Right kidney (tissue), 1 donor: ENCODE measurements at regions not wholly inside any gene's neighbourhood (a gene's known extent, or its start where the extent isn't known, plus 50 kb on each side); places are given as distances from the start of the nearest gene placed in this dataset.
"Not testable (repeated sequence)": the region's sequence is repeated elsewhere in the genome, so short reads cannot be mapped to it uniquely, and the experiment has no call there.

Source experiments
- DNase-seq: peaks from one replicate; pipeline ENCODE4 v3.0.0-alpha.2; 2016

DNA sequence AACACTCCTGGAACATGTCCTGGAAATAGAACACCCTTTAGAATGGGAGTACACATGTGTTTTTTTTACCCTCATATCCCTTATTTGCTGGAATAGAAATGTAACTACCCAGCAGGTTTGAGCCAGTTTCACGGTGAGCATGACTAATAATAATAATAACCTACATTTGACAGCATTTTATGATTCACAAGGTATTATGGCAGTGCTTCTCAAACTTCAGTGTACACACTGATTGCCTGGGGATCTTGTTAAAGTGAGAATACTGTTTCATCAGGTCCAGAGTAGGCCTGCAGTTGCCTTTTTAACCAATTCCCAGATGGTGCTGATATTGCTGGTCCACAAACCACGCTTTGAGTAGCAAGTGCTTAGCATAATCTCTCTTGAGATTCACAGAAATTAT, 63.9 kb downstream of the NFKBIZ start:
- DNase-seq: no peak

DNA sequence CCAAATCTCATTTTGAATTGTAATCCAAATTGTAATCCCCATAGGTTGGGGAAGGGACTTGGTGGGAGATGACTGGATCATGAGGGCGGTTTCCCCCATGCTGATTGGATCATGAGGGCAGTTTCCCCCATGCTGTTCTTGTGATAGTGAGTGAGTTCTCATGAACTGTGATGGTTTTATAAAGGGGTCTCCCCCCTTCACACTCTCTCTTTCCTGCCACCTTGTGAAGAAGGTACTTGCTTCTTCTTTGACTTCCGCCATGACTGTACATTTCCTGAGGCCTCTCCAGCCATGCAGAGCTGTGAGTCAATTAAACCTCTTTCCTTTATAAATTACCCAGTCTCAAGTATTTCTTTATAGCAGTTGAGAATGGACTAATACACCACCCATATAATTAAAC, 68.4 kb downstream of the NFKBIZ start:
- not testable (repeated sequence) for DNase-seq

DNA sequence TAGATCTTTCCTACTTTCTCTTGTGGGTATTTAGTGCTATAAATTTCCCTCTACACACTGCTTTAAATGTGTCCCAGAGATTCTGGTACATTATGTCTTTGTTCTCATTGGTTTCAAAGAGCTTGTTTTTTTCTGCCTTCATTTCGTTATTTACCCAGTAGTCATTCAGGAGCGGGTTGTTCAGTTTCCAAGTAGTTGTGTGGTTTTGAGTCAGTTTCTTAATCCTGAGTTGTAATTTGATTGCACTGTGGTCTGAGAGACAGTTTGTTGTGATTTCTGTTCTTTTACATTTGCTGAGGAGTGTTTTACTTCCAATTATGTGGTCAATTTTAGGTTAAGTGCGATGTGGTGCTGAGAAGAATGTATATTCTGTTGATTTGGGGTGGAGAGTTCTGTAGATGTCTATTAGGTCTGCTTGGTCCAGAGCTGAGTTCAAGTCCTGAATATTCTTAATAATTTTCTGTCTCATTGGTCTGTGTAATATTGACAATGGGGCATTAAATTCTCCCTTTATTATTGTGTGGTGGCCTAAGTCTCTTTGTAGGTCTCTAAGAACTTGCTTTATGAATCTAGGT, 72.9 kb downstream of the NFKBIZ start:
- not testable (repeated sequence) for DNase-seq

DNA sequence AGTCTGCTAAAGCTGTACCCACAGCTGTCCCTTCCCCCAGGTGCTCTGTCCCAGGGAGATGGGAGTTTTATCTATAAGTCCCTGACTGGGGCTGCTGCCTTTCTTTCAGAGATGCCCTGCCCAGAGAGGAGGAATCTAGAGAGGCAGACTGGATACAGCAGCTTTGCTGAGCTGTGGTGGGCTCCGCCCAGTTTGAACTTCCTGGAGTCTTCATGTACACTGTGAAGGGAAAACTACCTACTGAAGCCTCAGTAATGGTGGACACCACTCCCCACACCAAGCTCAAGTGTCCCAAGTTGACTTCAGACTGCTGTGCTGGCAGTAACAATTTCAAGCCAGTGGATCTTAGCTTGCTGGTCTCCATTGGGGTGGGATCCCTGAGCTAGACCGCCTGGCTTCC, 75.3 kb downstream of the NFKBIZ start:
- not testable (repeated sequence) for DNase-seq

DNA sequence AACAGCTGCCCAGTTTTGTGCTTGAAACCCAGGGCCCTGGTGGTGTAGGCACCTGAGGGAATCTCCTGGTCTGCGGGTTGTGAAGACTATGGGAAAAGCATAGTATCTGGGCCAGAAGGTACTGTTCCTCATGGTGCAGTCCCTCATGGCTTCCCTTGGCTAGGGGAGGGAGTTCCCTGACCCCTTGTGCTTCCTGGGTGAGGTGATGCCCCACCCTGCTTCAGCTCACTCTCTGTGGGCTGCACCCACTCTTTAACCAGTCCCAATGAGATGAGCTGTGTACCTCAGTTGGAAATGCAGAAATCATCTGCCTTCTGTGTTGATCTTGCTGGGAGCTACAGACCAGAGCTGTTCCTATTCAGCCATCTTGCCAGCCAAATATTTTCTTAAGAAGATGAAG, 75.8 kb downstream of the NFKBIZ start:
- DNase-seq: not testable (repeated sequence)

DNA sequence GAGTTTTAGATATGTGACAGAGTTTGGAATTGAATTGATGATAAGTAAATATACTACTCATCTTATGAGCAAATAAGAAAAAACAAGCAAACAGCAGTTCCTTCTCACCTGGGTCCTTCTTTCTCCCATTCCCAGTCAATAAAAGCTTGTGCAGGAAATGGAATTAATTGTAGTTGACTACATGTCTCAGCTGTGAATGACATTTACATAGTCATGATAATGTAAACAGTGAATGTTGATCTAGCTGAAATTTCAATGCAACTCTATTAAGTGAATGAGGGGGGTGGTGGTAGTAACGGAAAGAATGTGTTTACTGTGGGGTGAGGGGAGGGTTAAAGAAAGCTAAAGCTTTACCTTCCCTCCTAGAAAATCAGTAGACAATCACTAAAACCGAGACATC, 76.2 kb downstream of the NFKBIZ start:
- no peak for DNase-seq

DNA sequence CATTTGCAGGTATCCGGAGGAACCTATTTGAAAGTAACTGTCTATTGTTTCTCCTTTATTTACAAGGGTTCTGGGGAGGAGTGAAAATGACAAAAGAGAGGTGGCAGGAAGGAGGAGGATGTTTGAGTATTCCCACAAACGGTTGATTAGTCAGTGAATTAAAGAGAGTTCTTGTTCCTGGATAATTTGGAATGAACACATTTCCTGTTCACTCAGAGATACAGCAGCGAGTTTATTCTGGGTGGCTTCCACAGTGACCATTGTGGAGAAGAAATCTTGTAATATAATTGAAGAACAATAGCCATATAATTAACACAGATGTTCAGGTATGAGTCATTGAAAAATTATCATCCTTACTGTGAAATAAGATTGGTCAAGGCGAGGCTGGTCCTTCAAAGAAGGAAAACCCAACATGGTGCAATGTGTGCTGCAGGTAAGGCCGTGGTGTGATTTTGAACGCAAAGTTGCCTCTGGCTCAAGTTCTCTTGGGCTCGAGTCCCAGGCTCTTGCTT, 77.3 kb downstream of the NFKBIZ start:
- DNase-seq: no peak

DNA sequence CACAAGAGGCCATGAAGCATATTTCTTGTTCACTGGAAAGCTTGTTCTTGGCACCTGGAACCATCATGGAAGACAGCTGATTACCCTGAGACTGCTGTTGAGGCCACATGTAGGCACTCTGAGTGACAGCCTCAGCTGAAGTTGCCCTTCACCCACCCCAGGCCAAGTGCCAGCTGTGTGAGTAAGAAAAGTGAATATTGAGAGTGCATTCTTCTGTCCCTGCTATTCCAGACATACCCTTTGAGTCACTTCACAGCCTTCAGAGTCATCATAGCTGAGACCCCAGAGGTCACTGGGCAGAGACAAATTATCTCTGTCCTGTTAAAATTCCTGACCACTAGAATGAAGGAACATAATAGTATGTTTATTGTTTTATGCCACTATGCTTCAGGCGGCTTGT, 79.6 kb downstream of the NFKBIZ start:
- DNase-seq: no peak

DNA sequence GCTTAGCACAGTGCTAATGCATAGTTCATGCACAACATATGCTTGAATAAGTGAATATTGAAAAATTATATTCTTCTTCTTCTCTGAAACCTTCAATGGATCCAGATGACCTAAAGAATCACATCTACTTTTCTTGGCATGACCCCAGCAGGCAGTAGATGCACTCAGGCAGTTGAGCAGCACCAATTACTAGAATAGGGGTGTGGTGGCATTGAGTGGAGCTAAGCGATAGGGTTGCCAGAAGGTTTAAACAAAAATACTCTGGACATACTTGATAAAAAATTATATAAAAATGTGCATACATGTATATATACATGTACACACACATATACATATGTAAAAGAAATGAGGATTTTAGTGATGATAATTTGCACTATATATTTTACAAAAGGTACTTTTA, 81.8 kb downstream of the NFKBIZ start:
- DNase-seq: no peak

DNA sequence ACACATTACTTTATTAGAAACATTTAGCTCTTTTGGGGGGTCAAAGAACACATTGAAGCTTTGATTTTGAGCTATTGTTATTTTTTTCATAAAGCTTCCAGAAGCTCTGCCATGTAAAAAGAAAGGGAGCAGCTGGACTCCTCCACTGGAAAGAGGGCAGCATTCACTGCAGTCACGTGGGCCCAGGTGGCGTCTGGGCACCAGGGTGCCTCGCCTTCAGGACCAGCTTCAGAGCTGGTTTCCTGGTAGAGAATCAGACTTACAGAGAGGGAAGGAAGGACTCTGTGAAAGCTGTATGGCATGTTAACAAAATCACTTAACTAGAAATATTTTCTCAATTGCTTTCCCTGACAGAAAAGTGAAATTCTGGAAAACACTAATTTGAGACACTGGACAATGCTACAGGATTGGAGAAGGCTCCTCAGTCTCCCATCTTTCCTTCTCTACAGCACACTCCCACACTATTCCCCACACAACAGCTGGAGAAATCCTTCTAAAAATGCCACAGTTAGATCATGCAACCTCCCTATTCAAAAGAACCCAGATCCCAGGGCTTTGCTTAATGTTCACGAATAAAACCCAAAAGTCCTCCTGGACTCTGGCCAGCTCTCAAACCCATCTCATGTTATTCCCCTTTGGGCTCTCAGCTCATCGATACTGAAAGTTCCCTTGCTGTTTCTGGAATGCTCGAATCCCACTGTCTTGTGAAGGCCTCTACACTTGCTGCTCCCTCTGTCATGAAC, 83.2 kb downstream of the NFKBIZ start:
- no peak for DNase-seq

DNA sequence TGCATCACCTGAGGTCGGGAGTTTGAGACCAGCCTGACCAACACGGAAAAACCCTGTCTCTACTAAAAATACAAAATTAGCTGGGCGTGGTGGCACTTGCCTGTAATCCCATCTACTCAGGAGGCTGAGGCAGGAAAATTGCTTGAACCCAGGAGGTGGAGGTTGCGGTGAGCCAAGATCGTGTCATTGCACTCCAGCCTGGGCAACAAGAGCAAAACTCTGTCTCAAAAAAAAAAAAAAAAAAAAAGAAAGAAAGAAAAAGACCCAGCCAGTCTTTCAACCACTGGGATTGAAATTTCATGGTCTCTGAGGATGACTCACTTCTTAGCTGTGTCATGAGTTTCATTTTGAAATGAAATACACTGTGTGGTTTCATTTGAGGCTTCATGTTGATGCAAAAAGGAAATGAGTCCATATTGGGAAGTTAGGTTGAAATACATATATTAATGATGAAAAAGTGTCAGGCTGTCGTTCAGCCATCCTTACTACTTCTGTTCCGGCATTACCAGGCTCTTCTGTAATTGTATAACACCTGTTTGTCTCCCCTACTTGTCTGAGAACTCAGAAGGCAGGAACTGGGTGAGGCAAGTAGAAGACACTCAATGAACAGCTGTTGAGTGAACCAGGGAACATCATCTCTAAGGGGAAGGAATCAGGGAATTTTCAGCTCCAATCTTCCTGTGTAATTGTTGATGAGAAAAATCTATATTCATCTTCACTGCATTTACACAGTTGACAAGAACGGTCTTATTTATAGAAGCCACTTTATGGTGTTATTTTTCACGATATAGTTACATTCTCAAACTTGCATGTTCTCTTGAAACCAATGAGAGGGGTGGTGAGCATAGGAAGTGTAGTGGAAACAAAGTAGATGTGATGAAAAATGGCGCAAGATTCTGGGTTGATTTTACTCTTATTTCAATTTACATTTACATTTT, 87.4 kb downstream of the NFKBIZ start:
- no peak for DNase-seq

DNA sequence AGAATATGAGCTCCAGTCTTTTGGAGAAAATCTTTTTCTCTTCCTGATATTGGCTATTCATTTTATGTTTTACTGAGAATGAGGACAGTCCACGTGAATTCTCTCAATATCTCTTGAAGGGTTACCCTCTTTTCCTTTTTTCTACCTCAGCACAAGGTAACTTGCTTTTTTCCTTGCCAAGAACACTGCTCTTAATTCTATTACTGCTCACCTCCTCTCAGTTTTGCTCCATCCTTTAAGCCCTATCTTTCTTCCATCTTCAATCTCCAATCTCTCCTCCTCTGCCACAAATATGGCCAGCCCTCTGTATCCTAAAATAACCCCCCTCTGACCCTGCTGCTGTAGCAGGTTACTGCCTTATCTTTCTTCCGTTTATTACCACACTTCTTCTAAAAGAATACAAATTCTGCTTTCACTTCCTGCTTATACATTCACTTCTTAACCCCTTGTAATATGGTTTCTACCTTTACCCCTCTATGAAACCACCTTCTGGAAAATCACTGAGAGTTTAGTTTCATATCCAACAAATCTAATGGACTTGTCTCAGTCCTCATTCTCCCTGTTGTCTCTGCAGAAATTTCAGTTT, 89.0 kb downstream of the NFKBIZ start:
- no peak for DNase-seq

DNA sequence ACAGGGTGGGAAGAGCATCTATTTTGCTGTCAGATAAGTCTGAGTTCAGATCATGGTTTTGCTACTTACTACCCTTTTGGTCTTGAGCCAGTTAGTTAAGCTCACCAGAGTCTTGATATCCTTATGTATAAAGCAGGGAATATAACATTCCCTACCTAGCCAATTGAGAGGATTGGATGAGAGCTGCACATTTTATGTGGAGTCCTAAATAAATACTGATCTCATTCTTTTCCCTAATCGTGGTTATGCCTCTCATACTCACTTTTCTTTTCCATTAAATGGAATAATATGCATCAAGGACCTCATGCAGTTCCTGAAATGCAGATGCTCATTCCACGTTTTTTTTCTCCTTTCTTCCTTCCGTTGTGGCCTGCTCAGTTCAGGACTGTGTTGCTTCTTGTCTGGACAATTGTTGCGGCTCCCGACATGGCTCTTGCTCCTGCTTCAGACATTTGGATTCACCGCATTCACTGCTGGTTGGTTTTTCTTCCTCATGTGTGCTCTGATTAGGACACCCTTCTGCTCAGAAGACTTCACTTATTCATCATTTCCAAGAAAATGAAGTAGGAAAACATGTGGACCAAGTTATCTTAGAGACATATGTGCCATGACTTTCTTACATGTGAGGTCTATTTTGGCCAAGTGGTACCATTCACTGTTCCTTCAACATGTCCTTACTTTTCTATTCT, 90.2 kb downstream of the NFKBIZ start:
- no peak for DNase-seq

DNA sequence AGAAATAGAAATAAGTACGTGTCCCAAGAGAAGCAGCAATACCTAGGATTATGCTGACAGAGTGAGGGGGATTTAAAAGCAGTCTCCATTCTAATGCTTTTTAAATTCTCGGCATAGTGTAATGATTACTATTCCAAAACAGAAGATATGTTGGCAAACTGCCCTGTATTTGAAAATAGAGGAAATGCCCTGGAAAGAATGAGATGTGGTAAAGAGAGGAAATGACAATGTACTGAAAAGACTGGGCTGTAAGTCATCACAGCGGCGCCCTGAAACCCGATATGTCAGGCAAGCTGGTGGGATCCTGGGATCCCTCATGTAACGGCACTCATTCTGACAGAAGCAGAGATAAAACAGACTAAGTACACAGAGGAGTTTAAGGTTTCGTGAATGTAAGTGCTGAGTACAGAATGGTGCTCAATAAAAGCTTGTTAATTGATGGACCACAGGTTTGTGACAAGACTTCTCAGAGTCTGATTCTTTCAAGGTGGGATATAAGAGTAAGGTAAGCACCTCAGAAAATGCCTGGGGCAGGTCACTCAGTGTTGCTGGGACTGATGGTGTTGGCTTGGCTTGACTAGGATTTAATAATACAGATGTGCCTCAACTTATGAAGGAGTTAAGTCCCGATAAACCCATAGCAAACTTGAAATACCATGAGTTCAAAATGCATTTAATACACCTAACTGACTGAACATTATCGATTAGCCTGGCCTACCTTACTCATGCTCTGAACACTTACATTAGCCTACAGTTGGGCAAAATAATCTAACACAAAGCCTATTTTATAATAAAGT, 91.4 kb downstream of the NFKBIZ start:
- DNase-seq: no peak

DNA sequence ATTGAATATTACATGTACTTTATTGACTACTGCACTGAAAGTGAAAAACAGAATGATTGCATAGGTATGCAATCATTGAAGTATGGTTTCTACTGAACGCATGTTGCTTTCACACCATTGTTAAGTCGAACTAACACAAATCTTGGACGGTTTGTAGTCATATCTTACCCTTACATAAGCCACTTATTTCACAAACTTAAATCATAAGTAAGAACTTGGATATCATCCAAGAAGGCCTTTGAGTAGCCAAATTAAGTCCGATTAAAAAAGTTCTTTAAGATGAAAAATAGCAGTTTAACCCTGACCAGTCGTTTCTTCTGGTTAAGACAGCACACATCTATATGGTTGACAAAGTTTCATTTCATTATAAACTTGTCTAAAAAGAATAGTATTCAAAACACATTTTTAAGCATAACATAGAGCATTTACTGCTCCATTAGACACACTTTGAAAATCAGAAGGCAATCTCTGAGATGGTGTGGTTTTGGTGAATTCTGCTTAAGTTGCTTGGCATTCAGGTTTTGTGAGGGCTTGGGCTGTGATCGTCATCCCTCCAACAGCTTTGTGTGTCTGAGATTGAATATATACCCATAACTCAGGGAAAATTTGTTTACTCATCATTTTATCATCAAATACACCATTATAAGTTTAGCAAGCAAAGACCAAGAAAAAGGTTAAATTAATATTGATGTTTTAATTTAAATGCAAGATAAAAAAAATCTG, 92.2 kb downstream of the NFKBIZ start:
- no peak for DNase-seq

DNA sequence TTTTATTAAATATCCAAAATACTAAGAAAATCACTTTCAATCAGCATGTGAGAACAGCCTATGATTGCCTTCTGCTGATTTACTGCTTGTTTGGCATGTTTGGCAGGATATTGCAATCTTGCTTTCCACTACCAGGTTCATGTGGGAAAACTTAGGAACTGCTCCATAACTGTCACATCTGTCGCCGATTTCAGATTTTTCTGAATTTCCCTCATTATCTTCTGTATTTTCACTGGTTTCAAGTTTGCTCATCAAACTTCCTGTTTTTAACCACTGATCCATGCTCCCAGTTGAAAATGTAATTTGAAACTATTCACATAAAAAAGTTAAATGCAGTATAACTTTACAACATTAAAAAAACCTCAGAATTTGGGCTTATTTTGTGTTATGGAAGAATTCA, 93.0 kb downstream of the NFKBIZ start:
- DNase-seq: no peak

DNA sequence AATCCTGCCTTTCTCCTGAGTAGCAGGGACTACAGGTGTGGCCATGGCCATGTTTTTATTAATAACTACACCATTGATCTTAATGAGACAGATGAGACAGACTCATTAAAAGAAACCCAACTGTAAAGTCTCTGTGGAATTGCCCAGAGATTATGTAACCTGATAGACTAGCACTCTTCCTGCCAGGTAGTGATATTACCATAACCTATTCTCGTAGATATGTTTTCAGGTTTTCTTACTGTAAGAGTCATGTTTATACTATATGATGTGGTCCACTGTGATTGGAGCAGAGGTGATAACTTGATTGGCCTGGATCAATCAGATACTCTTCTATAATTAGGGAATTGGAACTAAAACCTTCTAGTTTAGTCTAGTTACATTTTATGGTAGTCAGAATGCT, 93.7 kb downstream of the NFKBIZ start:
- no peak for DNase-seq

DNA sequence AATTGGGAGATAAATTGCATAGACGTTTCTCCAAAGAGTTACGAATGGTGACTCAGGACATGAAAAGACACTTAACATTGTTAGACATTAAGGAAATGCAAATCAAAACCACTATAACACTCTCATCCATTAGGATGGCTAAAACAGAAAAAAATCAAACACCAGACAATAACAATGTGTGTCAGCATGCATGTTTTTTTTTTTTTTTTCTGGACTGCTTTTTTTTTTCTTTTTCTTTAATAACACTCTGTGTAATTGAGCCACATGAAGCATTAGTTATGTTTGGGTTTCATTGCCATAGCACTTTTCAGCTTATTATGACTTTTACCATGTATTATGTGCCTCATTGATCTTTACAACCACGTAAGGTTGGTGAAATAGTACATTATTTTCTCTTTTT, 95.0 kb downstream of the NFKBIZ start:
- DNase-seq: no peak

DNA sequence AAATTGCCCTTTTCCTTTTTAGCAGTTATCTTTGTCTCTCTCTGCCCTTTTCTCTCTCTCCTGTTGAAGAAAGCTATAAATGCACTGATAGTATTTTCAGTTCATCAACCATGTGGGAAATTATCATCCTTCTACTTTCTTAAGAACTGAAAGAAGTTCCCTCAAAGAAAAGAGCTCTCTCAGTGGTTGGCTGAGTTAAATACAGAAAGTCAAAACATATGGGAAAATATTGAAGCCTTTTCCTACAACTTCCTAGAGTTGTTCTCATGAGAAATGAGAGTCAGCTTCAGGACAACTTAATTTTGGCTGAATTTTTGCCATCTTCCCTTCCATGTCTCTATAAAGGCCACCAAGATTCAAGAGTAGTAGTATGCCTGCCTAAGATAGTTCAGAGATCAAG, 96.7 kb downstream of the NFKBIZ start:
- no peak for DNase-seq

DNA sequence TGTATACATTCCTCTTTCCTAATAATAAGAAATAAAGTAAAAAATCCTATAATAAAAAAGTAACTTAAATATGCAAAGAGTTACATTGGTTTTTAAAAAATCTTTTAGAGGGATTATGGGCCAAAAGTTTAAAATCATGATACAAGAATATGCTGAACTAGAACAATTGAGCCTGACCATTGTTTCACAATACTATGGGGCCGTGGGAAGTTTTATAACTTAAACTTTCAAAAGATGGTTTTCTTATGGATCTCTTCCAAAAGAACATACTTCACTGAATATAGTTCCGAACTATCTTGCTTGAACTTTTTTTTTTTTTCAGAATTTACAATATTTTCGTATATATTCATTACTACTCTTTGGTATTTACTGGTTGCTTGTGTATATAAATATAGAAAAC, 97.6 kb downstream of the NFKBIZ start:
- no peak for DNase-seq

DNA sequence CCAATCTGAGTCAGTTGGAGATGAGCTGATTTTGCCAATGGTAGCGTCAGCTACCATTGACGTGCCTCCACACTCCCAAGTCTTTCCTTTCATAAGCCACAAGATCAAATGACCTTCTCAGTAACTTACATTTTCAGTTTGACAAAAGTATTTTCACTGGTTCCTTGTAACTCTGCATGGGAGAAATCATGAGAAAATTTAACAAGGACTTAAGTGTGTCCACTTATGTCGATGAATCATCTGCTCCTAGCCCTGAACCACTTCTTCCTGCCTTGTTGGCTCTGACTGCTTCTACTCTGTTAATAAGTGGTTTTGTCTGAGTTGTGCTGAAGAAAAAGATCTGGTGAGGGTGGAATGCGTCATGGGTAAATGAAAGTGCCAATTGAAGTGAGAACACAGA, 101.2 kb downstream of the NFKBIZ start:
- no peak for DNase-seq
